Activated CD4-positive, alpha-beta T cell treated with anti-CD3 and anti-CD28 coated beads for 36 hours (primary cell): ENCODE measurements at regions not wholly inside any gene's neighbourhood (a gene's known extent, or its start where the extent isn't known, plus 50 kb on each side); places are given as distances from the start of the nearest gene placed in this dataset.
"Not testable (repeated sequence)": the region's sequence is repeated elsewhere in the genome, so short reads cannot be mapped to it uniquely, and the experiment has no call there.

Experiments
- ATAC-seq: fragments of 200-7000 bp; cut with Tn5 transposase; one replicate; pipeline ENCODE4 v1.10.0; 2021; ENCODE audit warnings: mild to moderate bottlenecking, moderate library complexity
- CTCF ChIA-PET: fragments of 350-600 bp; sonication (Branson Sonifier 250); formaldehyde crosslinking; loops from one replicate; lab custom pipeline; 2021; ENCODE audit warnings: antibody characterized with exemption; lab: Charles Lee
- POLR2A ChIA-PET: fragments of 350-600 bp; sonication (Branson Sonifier 250); formaldehyde crosslinking; loops from one replicate; lab custom pipeline; 2021; ENCODE audit warnings: antibody characterized with exemption, inconsistent platforms; lab: Charles Lee
- DNase-seq: peaks from one replicate; pipeline ENCODE4 v3.0.0-alpha.2; 2020
- H3K27ac Mint-ChIP-seq: one replicate; pipeline ENCODE4 v1.8.0; 2021; ENCODE audit warnings: mixed read lengths
- H3K27me3 Mint-ChIP-seq: one replicate; pipeline ENCODE4 v1.8.0; 2021; ENCODE audit warnings: mixed read lengths
- H3K36me3 Mint-ChIP-seq: one replicate; pipeline ENCODE4 v1.8.0; 2021; ENCODE audit warnings: low read depth, mixed read lengths
- H3K4me1 Mint-ChIP-seq: one replicate; pipeline ENCODE4 v1.8.0; 2021; ENCODE audit warnings: mixed read lengths
- H3K4me3 Mint-ChIP-seq: one replicate; pipeline ENCODE4 v1.8.0; 2021; ENCODE audit warnings: mild to moderate bottlenecking, moderate library complexity, mixed read lengths
- H3K9me3 Mint-ChIP-seq: one replicate; pipeline ENCODE4 v1.8.0; 2021; ENCODE audit warnings: low read depth, mixed read lengths
- intact Hi-C, 2 experiments: fragments of 100-400 bp; cut with DNase I in 1 of 2; cut with micrococcal nuclease in 1 of 2; formaldehyde crosslinking; loops; one replicate each; pipeline versions ENCODE4 v1.14.2 to v1.15.1; 2022 to 2024; cut with DNase I, micrococcal nuclease

DNA sequence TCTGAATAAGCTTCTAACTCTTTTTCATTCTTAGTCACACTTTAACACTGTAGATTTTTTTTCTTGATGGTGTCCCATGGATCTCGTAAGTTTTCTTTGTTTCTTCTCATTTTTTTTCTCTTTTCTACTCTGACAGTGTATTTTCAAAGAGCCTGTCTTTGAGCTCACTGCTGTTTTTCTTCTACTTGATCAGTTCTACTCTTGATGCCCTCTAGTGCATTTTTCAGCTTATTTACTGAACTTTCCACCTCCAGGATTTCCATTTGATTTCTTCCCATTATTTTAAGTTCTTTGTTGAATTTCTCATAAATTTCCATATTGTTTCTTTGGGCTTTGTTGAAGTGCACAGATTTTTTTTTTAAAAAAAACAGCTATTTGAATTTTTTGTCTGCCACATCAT lies 2641.1 kb upstream of the DEFB115 start:
- no peak for DNase-seq
- CTCF ChIA-PET: interaction anchor here (1.3 kb wide), 1 partner anchor 9 kb away, joined by 3 read pairs; no protein-coding TSS in a partner anchor
- H3K9me3 Mint-ChIP-seq: peaks cover 44% of the 10 kb centered on the region
- H3K27me3 Mint-ChIP-seq: no peaks in the 10 kb centered on the region
- ATAC-seq: no peak
- intact Hi-C loops: no loop called here
- no peak overlapping the region for H3K4me3 Mint-ChIP-seq
- no peak overlapping the region for H3K27ac Mint-ChIP-seq
- peaks cover 7% of the 10 kb centered on the region for H3K36me3 Mint-ChIP-seq
- POLR2A ChIA-PET: no interaction called here
- H3K4me1 Mint-ChIP-seq: no peaks in the 10 kb centered on the region

DNA sequence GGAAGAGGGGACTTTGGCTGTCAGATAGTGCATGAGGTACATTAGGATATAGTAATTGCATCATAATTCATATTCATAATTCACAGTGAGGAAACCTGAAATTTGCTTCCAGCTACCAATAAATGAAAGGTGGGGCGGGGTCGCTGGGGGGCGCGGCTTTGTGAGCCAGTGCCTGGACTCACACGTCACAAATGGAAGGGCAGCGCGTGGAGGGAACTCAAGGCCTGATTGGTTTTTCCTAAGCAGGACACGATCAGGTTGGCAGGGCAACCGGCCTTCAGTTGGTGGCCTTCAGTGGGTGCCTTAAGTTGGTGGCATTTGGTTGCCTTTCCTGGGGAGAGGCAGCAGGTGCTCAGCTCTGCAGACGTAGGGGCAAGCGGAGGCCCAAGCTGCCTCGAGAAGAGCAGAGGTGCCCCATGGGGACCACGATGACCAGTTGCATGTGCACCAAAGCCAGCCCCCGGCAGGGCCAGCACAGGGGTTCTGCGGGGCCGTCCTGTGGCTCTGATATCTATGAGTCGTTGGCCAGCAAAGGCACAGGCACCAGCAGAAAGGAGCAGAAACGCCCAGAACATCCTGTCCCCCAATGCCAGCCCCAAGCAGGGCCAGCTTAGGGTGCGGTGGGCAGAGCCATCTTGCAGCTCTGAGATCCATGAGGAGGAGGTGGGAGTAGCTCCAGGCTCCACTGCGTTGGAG lies 2637.4 kb upstream of the DEFB115 start:
- H3K4me3 Mint-ChIP-seq, ATAC-seq, H3K27me3 Mint-ChIP-seq, H3K4me1 Mint-ChIP-seq, POLR2A ChIA-PET, intact Hi-C loops, DNase-seq, H3K27ac Mint-ChIP-seq, H3K36me3 Mint-ChIP-seq, CTCF ChIA-PET: not testable (repeated sequence)
- H3K9me3 Mint-ChIP-seq: peaks cover 28% of the 10 kb centered on the region

DNA sequence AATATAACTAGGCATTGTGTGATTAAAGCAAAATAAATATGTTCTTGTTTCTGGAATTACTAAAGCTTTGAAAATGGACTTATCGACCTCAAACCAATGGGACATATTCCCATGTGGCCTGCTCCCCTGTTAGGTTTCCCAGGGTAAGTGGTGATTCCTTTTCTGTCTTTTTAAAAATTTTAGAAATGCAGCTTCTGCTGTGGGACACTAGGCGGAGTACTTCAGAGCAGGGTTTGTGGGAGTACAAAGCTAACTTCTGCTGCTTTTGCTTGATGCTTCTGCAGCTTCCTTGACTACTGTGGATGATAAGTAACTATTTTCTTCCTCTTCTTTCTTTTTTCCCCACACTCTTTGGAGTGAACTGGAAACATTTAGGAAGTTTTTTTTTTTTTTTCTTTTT lies 2632.4 kb upstream of the DEFB115 start:
- H3K27me3 Mint-ChIP-seq, H3K4me1 Mint-ChIP-seq, H3K9me3 Mint-ChIP-seq, H3K36me3 Mint-ChIP-seq, DNase-seq, intact Hi-C loops, H3K27ac Mint-ChIP-seq, POLR2A ChIA-PET, H3K4me3 Mint-ChIP-seq, ATAC-seq: not testable (repeated sequence)
- CTCF ChIA-PET: interaction anchor here (0.6 to 1.2 kb wide), 2 partner anchors 9 to 12 kb away, joined by 3 read pairs; no protein-coding TSS in a partner anchor

- H3K4me3 Mint-ChIP-seq, POLR2A ChIA-PET, H3K36me3 Mint-ChIP-seq, intact Hi-C loops, H3K27me3 Mint-ChIP-seq, ATAC-seq, H3K27ac Mint-ChIP-seq, CTCF ChIA-PET, DNase-seq, H3K4me1 Mint-ChIP-seq: not testable (repeated sequence)
- H3K9me3 Mint-ChIP-seq: peaks cover 11% of the 10 kb centered on the region
These were observed 2616.6 kb upstream of the DEFB115 start for GRCh38 chr20:28640831-28641230.
